Parathyroid adenoma (tissue), 2 donors: ENCODE measurements at regions not wholly inside any gene's neighbourhood (a gene's known extent, or its start where the extent isn't known, plus 50 kb on each side); places are given as distances from the start of the nearest gene placed in this dataset.

Source experiments
- H2AFZ ChIP-seq: fragments of 300-600 bp; sonication (generic); one replicate; pipeline ENCODE4 v1.7.0; 2017; ENCODE audit warnings: antibody characterized with exemption, mild to moderate bottlenecking
- H3K27ac ChIP-seq: fragments of 300-600 bp; sonication (generic); one replicate; pipeline ENCODE4 v1.7.0; 2017
- H3K27me3 ChIP-seq: fragments of 300-600 bp; sonication (generic); one replicate; pipeline ENCODE4 v1.7.0; 2017; ENCODE audit warnings: low read length; ENCODE audit not compliant: control insufficient read depth, insufficient read depth
- H3K36me3 ChIP-seq: fragments of 300-600 bp; sonication (generic); one replicate; pipeline ENCODE4 v1.7.0; 2017; ENCODE audit warnings: low read length; ENCODE audit not compliant: control insufficient read depth, insufficient read depth
- H3K4me1 ChIP-seq: fragments of 300-600 bp; sonication (generic); one replicate; pipeline ENCODE4 v1.7.0; 2017; ENCODE audit warnings: control low read depth
- H3K4me2 ChIP-seq: fragments of 300-600 bp; sonication (generic); one replicate; pipeline ENCODE4 v1.7.0; 2017; ENCODE audit warnings: low read length
- H3K4me3 ChIP-seq: fragments of 300-600 bp; sonication (generic); one replicate; pipeline ENCODE4 v1.7.0; 2017; ENCODE audit warnings: low read depth, low read length
- H3K79me2 ChIP-seq: fragments of 300-600 bp; sonication (generic); one replicate; pipeline ENCODE4 v1.7.0; 2017; ENCODE audit warnings: control low read depth
- H3K9ac ChIP-seq: fragments of 300-600 bp; sonication (generic); one replicate; pipeline ENCODE4 v1.7.0; 2017; ENCODE audit warnings: mild to moderate bottlenecking
- H3K9me3 ChIP-seq: fragments of 300-600 bp; sonication (generic); one replicate; pipeline ENCODE4 v1.7.0; 2017; ENCODE audit warnings: low read length; ENCODE audit not compliant: control insufficient read depth
- CTCF ChIP-seq: fragments of 300-600 bp; sonication (generic); IDR thresholded peaks from one replicate; pipeline ENCODE4 v1.7.0; 2017; ENCODE audit warnings: antibody characterized with exemption, mild to moderate bottlenecking
- donor health status: primary hyperparathyroidism.

GRCh38 chr21:39103689-39104088 is 79.6 kb downstream of the PSMG1 start:
- H3K27me3 ChIP-seq: no peaks in the 10 kb centered on the region
- no peak for TF ChIP-seq CTCF
- no peak overlapping the region for H2AFZ ChIP-seq
- no peaks in the 10 kb centered on the region for H3K4me1 ChIP-seq
- no peaks in the 10 kb centered on the region for H3K36me3 ChIP-seq
- no peaks in the 10 kb centered on the region for H3K79me2 ChIP-seq
- H3K4me2 ChIP-seq: no peak overlapping the region
- no peak overlapping the region for H3K27ac ChIP-seq
- no peaks in the 10 kb centered on the region for H3K9me3 ChIP-seq
- H3K9ac ChIP-seq: no peak overlapping the region
- no peak overlapping the region for H3K4me3 ChIP-seq

- Histone ChIP-seq H3K4me3 (no peak overlapping the region), H3K4me2 (no peak overlapping the region), H3K36me3 (no peaks in the 10 kb centered on the region), H3K9me3 (no peaks in the 10 kb centered on the region), H2AFZ (no peak overlapping the region), H3K79me2 (no peaks in the 10 kb centered on the region), H3K27ac (no peak overlapping the region), H3K9ac (no peak overlapping the region), H3K4me1 (peaks cover under 1% of the 10 kb centered on the region), H3K27me3 (no peaks in the 10 kb centered on the region)
- TF ChIP-seq CTCF: no peak
Observed at GRCh38 chr21:39099859-39100258, 83.4 kb downstream of the PSMG1 start.

- H3K27me3 ChIP-seq: no peaks in the 10 kb centered on the region
- peaks cover 4% of the 10 kb centered on the region for H3K4me1 ChIP-seq
- H3K36me3 ChIP-seq: no peaks in the 10 kb centered on the region
- no peak overlapping the region for H3K27ac ChIP-seq
- no peak overlapping the region for H2AFZ ChIP-seq
- H3K9me3 ChIP-seq: no peaks in the 10 kb centered on the region
- no peaks in the 10 kb centered on the region for H3K79me2 ChIP-seq
- H3K4me2 ChIP-seq: no peak overlapping the region
- H3K9ac ChIP-seq: no peak overlapping the region
- H3K4me3 ChIP-seq: no peak overlapping the region
- no peak for TF ChIP-seq CTCF
Observed at GRCh38 chr21:39098696-39099200, 84.5 kb downstream of the PSMG1 start.

- no peak overlapping the region for H3K4me2 ChIP-seq
- H3K4me3 ChIP-seq: no peak overlapping the region
- H3K36me3 ChIP-seq: no peaks in the 10 kb centered on the region
- no peak overlapping the region for H3K27ac ChIP-seq
- peaks cover 4% of the 10 kb centered on the region for H3K4me1 ChIP-seq
- no peak for TF ChIP-seq CTCF
- H3K27me3 ChIP-seq: no peaks in the 10 kb centered on the region
- no peaks in the 10 kb centered on the region for H3K79me2 ChIP-seq
- no peak overlapping the region for H2AFZ ChIP-seq
- no peak overlapping the region for H3K9ac ChIP-seq
- no peaks in the 10 kb centered on the region for H3K9me3 ChIP-seq
Observed at GRCh38 chr21:39097981-39098380, 85.3 kb downstream of the PSMG1 start.

GRCh38 chr21:39097335-39097861 is 85.9 kb downstream of the PSMG1 start:
- H3K4me1 ChIP-seq: peaks cover 4% of the 10 kb centered on the region
- TF ChIP-seq CTCF: no peak
- no peaks in the 10 kb centered on the region for H3K36me3 ChIP-seq
- no peak overlapping the region for H2AFZ ChIP-seq
- H3K9me3 ChIP-seq: no peaks in the 10 kb centered on the region
- no peak overlapping the region for H3K9ac ChIP-seq
- no peak overlapping the region for H3K4me2 ChIP-seq
- H3K27ac ChIP-seq: no peak overlapping the region
- H3K4me3 ChIP-seq: no peak overlapping the region
- no peaks in the 10 kb centered on the region for H3K27me3 ChIP-seq
- no peaks in the 10 kb centered on the region for H3K79me2 ChIP-seq
